Adipocyte (in vitro differentiated cells): ENCODE measurements at regions not wholly inside any gene's neighbourhood (a gene's known extent, or its start where the extent isn't known, plus 50 kb on each side); places are given as distances from the start of the nearest gene placed in this dataset.
"Not testable (repeated sequence)": the region's sequence is repeated elsewhere in the genome, so short reads cannot be mapped to it uniquely, and the experiment has no call there.

Experiments used
- DNase-seq: peaks from one replicate; pipeline ENCODE4 v3.0.0-alpha.2; 2015; ENCODE audit warnings: low read depth
- H3K27me3 ChIP-seq: replicated peaks from 2 replicates; pipeline ENCODE4 v1.7.0; 2013; ENCODE audit warnings: mild to moderate bottlenecking, low read length, moderate library complexity; ENCODE audit not compliant: control insufficient read depth, insufficient read depth
- H3K36me3 ChIP-seq: 2 replicates; pipeline ENCODE4 v1.7.0; 2013; ENCODE audit warnings: low read length, mild to moderate bottlenecking, moderate library complexity; ENCODE audit not compliant: control insufficient read depth, insufficient read depth, severe bottlenecking
- H3K4me1 ChIP-seq: 2 replicates; pipeline ENCODE4 v1.7.0; 2013; ENCODE audit warnings: mild to moderate bottlenecking, low read length, moderate library complexity; ENCODE audit not compliant: control insufficient read depth, insufficient read depth
- H3K4me3 ChIP-seq: 2 replicates; pipeline ENCODE4 v1.7.0; 2013; ENCODE audit warnings: mild to moderate bottlenecking, low read length, moderate library complexity
- H3K9ac ChIP-seq: 2 replicates; pipeline ENCODE4 v1.7.0; 2013; ENCODE audit warnings: mild to moderate bottlenecking, low read length, moderate library complexity
- H3K9me3 ChIP-seq: 2 replicates; pipeline ENCODE4 v1.7.0; 2013; ENCODE audit warnings: mild to moderate bottlenecking, low read length, moderate library complexity; ENCODE audit not compliant: control insufficient read depth

DNA sequence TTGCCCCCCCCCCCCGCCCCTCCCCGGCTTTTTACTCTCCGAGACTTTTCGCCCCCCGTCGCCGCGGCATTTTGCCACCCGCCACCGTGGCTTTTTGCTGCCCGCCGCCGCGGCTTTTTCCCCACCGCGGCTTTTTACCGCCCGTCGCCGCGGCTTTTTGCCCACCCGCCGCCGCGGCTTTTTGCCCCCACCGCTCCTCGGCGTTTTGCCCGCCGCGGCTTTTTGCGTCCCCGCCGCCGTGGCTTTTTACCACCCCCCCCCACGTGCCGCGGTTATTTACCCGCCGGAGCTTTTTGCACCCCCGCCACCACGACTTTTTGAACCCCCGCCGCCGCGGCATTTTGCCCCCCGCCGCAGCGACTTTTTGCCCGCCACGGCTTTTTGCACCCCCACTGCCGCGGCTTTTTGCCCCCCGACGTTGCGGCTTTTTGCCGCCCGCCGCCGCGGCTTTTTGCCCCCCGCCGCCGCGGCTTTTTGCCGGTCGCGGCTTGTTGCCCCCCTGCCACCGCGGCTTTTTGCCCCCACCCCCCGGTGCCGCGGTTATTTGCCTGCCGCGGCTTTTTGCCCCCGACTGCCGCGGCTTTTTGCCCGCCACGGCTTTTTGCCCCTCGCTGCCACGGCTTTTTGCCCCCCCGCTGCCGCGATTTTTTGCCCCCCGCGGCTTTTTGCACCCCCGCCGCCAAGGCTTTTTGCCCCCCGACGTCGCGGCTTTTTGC lies 461.1 kb downstream of the ZNF33B start:
- no peaks in the 10 kb centered on the region for H3K9me3 ChIP-seq
- H3K36me3 ChIP-seq, result no peaks in the 10 kb centered on the region
- no peak overlapping the region for H3K4me3 ChIP-seq
- no peaks in the 10 kb centered on the region for H3K27me3 ChIP-seq
- no peak for DNase-seq
- H3K9ac ChIP-seq, result no peak overlapping the region
- H3K4me1 ChIP-seq, result no peaks in the 10 kb centered on the region

GRCh38 chr10:42150428-42151061 lies 487.8 kb downstream of the ZNF33B start:
- no peaks in the 10 kb centered on the region for H3K9me3 ChIP-seq
- H3K4me1 ChIP-seq, result no peaks in the 10 kb centered on the region
- no peak overlapping the region for H3K9ac ChIP-seq
- H3K4me3 ChIP-seq, result no peak overlapping the region
- H3K36me3 ChIP-seq, result no peaks in the 10 kb centered on the region
- no peak for DNase-seq
- no peaks in the 10 kb centered on the region for H3K27me3 ChIP-seq

DNA sequence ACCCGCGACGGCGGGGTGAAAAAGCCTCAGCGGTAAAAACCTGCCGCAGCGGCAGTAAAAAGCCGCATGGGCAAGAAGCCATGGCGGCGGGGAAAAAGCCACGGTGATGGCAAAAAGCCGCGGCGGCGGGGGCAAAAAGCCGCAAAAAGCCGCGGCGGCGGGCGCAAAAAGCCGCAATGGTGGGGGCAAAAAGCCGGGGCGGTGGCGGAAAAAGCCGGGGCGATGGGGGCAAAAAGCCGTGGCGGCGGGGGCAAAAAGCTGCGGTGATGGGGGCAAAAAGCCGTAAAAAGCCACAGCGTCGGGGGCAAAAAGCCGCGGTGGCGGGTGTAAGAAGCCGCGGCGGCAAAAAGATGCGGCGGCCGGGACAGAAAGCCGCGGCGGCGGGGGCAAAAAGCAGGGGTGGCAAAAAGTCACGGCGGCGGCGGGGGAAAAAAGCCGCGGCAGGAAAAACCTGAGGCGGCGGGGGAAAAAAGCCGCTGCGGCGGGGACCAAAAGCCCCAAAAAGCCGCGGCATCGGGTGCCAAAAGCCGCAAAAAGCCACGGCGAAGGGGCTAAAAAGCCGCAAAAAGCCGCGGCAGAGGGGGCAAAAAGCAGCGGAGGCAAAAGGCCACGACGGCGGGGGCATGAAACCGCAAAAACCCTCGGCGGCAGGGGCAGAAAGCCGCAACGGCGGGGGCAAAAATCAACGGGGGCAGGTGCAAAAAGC lies 488.5 kb downstream of the ZNF33B start:
- Histone ChIP-seq H3K27me3 (no peaks in the 10 kb centered on the region), H3K36me3 (no peaks in the 10 kb centered on the region), H3K4me3 (no peak overlapping the region), H3K4me1 (no peaks in the 10 kb centered on the region), H3K9me3 (no peaks in the 10 kb centered on the region), H3K9ac (no peak overlapping the region)
- DNase-seq, result no peak

DNA sequence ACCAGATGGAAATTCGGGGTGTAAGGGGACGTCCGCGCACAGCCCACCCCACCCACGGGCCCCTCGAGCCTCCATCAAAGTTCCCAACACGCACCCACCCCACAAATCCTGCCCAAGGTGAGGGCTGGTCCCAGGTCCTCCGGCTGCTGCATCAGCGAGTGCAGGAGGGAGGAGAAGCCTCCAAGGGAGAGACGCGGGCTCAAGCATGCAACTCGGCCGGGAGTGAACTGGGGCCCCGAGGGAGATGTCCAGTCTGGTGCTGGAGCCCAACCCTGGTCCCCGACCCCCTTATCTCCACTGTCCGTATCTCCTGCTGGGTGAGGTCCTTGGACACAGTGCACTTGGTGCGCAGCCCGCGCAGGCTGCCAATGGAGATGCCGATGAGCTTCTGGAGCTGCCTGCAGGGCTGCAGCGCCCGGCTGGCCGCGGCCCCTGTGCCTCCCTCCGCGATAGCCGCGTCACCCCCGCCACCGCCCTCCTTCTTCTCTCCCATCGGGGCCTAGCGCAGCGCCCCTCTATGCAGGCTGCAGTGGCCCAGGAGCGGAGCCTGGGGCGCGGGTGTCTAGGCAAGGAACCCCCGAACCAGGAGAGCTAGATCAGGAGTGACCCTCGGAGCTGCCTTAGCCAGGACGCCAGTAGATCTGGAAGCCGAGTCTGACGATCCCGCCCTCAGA lies 489.2 kb downstream of the ZNF33B start:
- no peak overlapping the region for H3K9ac ChIP-seq
- H3K36me3 ChIP-seq, result no peaks in the 10 kb centered on the region
- no peaks in the 10 kb centered on the region for H3K27me3 ChIP-seq
- H3K4me1 ChIP-seq, result no peaks in the 10 kb centered on the region
- no peak for DNase-seq
- no peak overlapping the region for H3K4me3 ChIP-seq
- peaks cover 4% of the 10 kb centered on the region for H3K9me3 ChIP-seq

DNA sequence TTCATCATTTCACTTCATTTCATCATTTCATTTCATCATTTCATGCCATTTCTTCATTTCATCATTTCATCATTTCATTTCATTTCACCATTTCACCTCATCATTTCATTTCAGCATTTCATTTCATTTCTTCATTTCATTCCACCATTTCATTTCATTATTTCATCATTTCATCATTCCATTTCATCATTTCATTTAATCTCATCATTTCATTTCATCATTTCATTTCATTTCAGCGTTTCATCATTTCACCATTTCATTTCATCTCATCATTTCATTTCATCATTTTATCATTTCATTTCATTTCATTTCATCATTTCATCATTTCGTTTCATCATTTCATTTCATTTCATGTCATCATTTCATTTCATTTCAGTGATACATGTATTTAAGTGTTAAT lies 492.2 kb downstream of the ZNF33B start:
- H3K4me1 ChIP-seq, DNase-seq, H3K4me3 ChIP-seq: not testable (repeated sequence)

DNA sequence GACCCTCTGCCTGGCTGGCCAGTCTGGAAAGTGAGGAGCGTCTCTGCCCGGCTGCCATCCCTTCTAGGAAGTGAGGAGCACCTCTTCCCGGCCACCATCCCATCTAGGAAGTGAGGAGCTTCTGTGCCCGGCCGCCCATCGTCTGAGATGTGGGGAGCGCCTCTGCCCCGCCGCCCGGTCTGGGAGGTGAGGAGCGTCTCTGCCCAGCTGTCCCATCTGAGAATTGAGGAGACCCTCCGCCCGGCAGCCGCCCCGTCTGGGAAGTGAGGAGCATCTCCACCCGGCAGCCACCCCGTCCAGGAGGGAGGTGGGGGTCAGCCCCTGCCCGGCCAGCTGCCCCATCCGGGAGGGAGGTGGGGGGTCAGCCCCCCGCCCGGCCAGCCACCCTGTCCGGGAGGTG lies 500.3 kb downstream of the ZNF33B start:
- H3K9me3 ChIP-seq, H3K36me3 ChIP-seq, H3K4me3 ChIP-seq, H3K4me1 ChIP-seq, DNase-seq, H3K27me3 ChIP-seq, H3K9ac ChIP-seq: not testable (repeated sequence)

More for the DNA sequence above, 492.2 kb downstream of the ZNF33B start:
- H3K36me3 ChIP-seq, H3K27me3 ChIP-seq, H3K9me3 ChIP-seq, H3K9ac ChIP-seq: not testable (repeated sequence)

GRCh38 chr10:42113158-42113450 lies 525.3 kb downstream of the ZNF33B start:
- no peak overlapping the region for H3K9ac ChIP-seq
- no peaks in the 10 kb centered on the region for H3K36me3 ChIP-seq
- no peaks in the 10 kb centered on the region for H3K4me1 ChIP-seq
- no peak overlapping the region for H3K4me3 ChIP-seq
- no peak for DNase-seq
- H3K27me3 ChIP-seq, result no peaks in the 10 kb centered on the region
- no peaks in the 10 kb centered on the region for H3K9me3 ChIP-seq

GRCh38 chr10:42112331-42113157 lies 525.8 kb downstream of the ZNF33B start:
- Histone ChIP-seq H3K9me3 (no peaks in the 10 kb centered on the region), H3K9ac (no peak overlapping the region), H3K4me3 (no peak overlapping the region), H3K4me1 (no peaks in the 10 kb centered on the region), H3K27me3 (no peaks in the 10 kb centered on the region), H3K36me3 (no peaks in the 10 kb centered on the region)
- DNase-seq, result no peak

DNA sequence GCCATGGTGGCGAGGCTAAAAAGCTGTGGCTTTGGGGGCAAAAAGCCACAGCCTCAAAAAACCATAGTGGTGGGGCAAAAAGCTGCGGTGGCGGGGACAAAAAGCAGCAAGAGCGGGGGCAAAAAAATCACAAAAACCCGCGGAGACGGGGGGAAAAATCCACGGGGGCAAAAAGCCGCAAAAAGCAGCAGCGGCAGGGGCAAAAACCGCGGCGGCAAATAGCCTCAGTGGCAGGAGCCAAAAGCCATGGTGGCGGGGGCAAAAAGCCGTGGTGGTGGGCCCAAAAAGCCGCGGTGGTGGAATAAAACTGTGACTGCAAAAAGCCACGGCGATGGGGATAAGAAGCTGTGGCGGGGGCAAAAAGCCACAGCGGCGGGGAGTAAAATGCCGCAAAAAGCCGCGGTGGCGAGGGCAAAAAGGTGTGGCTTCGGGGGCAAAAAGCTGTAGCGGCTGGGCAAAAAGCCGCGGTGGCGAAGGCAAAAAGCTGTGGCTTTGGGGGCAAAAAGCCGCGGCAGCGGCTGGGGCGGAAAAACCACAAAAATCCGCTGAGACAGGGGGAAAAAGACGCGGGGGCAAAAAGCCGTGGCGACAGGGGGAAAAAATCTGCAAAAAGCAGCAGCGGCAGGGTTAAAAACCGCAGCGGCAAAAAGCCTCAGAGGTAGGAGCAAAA lies 526.6 kb downstream of the ZNF33B start:
- no peak for DNase-seq
- Histone ChIP-seq H3K27me3 (no peaks in the 10 kb centered on the region), H3K4me3 (no peak overlapping the region), H3K4me1 (no peaks in the 10 kb centered on the region), H3K36me3 (no peaks in the 10 kb centered on the region), H3K9ac (no peak overlapping the region), H3K9me3 (no peaks in the 10 kb centered on the region)

- H3K36me3 ChIP-seq, result no peaks in the 10 kb centered on the region
- no peak for DNase-seq
- no peaks in the 10 kb centered on the region for H3K9me3 ChIP-seq
- H3K4me1 ChIP-seq, result no peaks in the 10 kb centered on the region
- H3K4me3 ChIP-seq, result no peak overlapping the region
- H3K9ac ChIP-seq, result no peak overlapping the region
- H3K27me3 ChIP-seq, result no peaks in the 10 kb centered on the region
Measured at GRCh38 chr10:42111076-42111475, 527.3 kb downstream of the ZNF33B start.
